ENCODE measurements at regions not wholly inside any gene's neighbourhood (a gene's known extent, or its start where the extent isn't known, plus 50 kb on each side); places are given as distances from the start of the nearest gene placed in this dataset.

GRCh38 chr6:117157448-117157847 is 107.9 kb upstream of the VGLL2 start:
- Histone ChIP-seq H3K79me2 (ENCODE audit: insufficient read depth, low read length) (no peaks in the 10 kb centered on the region), H3K4me3 (ENCODE audit: low read length, poor library complexity, severe bottlenecking) (no peak overlapping the region), H3K9ac (ENCODE audit: low read depth, low read length, poor library complexity, severe bottlenecking) (no peak overlapping the region), H3K4me1 (ENCODE audit: insufficient read depth, low read length, poor library complexity, severe bottlenecking) (no peaks in the 10 kb centered on the region), H3K27me3 (ENCODE audit: insufficient read depth, low read length, poor library complexity, severe bottlenecking) (no peaks in the 10 kb centered on the region), H2AFZ (ENCODE audit: low read length) (no peak overlapping the region), H3K9me2 (replicated peaks; ENCODE audit: low read depth, low read length) (no peaks in the 10 kb centered on the region), H3K4me2 (ENCODE audit: low read depth, low read length, poor library complexity, severe bottlenecking) (no peak overlapping the region), H4K20me1 (ENCODE audit: insufficient read depth, low read length, poor library complexity, severe bottlenecking) (no peaks in the 10 kb centered on the region), H3K36me3 (ENCODE audit: insufficient read depth, low read length) (no peaks in the 10 kb centered on the region), H3K9me3 (ENCODE audit: insufficient read depth, low read depth, low read length) (no peaks in the 10 kb centered on the region), H3F3A (ENCODE audit: low read depth) (no peaks in the 10 kb centered on the region)
- no peak for TF ChIP-seq EZH2phosphoT487 (IDR thresholded peaks at IDR 0.05; ENCODE audit: borderline replicate concordance)
- TF ChIP-seq, protein P1, sequence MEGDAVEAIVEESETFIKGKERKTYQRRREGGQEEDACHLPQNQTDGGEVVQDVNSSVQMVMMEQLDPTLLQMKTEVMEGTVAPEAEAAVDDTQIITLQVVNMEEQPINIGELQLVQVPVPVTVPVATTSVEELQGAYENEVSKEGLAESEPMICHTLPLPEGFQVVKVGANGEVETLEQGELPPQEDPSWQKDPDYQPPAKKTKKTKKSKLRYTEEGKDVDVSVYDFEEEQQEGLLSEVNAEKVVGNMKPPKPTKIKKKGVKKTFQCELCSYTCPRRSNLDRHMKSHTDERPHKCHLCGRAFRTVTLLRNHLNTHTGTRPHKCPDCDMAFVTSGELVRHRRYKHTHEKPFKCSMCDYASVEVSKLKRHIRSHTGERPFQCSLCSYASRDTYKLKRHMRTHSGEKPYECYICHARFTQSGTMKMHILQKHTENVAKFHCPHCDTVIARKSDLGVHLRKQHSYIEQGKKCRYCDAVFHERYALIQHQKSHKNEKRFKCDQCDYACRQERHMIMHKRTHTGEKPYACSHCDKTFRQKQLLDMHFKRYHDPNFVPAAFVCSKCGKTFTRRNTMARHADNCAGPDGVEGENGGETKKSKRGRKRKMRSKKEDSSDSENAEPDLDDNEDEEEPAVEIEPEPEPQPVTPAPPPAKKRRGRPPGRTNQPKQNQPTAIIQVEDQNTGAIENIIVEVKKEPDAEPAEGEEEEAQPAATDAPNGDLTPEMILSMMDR (conservative IDR thresholded peaks at IDR 0.05; ENCODE audit: low read length): no peak

GRCh38 chr6:117165911-117166499 is 99.4 kb upstream of the VGLL2 start:
- Histone ChIP-seq H3F3A (ENCODE audit: low read depth) (no peaks in the 10 kb centered on the region), H3K27me3 (ENCODE audit: insufficient read depth, low read length, poor library complexity, severe bottlenecking) (no peaks in the 10 kb centered on the region), H3K4me2 (ENCODE audit: low read depth, low read length, poor library complexity, severe bottlenecking) (no peak overlapping the region), H3K9me3 (ENCODE audit: insufficient read depth, low read depth, low read length) (no peaks in the 10 kb centered on the region), H3K4me1 (ENCODE audit: insufficient read depth, low read length, poor library complexity, severe bottlenecking) (no peaks in the 10 kb centered on the region), H3K79me2 (ENCODE audit: insufficient read depth, low read length) (no peaks in the 10 kb centered on the region), H4K20me1 (ENCODE audit: insufficient read depth, low read length, poor library complexity, severe bottlenecking) (no peaks in the 10 kb centered on the region), H2AFZ (ENCODE audit: low read length) (no peak overlapping the region), H3K9me2 (replicated peaks; ENCODE audit: low read depth, low read length) (no peaks in the 10 kb centered on the region), H3K9ac (ENCODE audit: low read depth, low read length, poor library complexity, severe bottlenecking) (no peak overlapping the region), H3K4me3 (ENCODE audit: low read length, poor library complexity, severe bottlenecking) (no peak overlapping the region), H3K36me3 (ENCODE audit: insufficient read depth, low read length) (no peaks in the 10 kb centered on the region)
- no peak for TF ChIP-seq EZH2phosphoT487 (IDR thresholded peaks at IDR 0.05; ENCODE audit: borderline replicate concordance)
- TF ChIP-seq, protein P1 (conservative IDR thresholded peaks at IDR 0.05; ENCODE audit: low read length): no peak

DNA sequence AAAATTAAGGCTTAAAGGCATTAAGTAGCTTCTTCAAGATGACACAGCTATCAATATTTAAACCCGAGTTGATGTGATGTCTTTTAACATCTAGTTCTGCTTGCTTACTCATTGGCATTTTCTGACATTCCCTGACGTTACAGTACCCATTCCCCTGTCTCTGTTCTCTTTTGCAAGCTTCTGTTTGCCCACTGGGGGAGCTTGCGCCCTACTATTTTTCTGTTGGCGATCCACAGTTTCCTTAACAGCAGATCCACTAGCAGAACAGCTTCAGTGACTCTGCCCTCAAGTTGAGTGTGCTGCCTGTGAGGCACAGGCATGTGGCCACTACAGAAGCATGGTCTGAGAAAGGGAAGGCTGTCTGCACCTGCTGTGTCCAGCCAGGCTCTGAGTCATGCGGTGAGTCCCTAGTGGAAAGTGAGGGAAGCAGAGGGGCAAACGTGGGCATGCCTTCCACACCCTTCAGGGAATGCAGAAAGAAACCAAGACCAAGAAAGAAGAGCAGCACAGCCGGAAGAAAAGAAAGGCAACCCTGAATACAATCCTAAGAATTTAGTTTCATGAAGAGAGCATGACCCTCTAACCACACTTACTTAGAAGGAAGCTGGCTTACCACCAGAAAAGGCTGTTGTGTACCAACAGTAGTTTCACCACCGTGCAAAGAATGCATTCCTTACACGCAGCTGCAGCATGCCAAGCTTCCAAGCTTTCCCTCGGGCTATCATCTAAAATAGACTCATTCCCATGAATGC is 97.7 kb upstream of the VGLL2 start:
- TF ChIP-seq, protein P1 (conservative IDR thresholded peaks at IDR 0.05; ENCODE audit: low read length): 0 out of 2 replicates have a peak, but pooled peaks have one; percentile 23
- TF ChIP-seq EZH2phosphoT487 (IDR thresholded peaks at IDR 0.05; ENCODE audit: borderline replicate concordance): no peak
- Histone ChIP-seq H2AFZ (ENCODE audit: low read length) (no peak overlapping the region), H3K9me3 (ENCODE audit: insufficient read depth, low read depth, low read length) (no peaks in the 10 kb centered on the region), H3F3A (ENCODE audit: low read depth) (no peaks in the 10 kb centered on the region), H3K79me2 (ENCODE audit: insufficient read depth, low read length) (no peaks in the 10 kb centered on the region), H3K4me3 (ENCODE audit: low read length, poor library complexity, severe bottlenecking) (no peak overlapping the region), H3K9me2 (replicated peaks; ENCODE audit: low read depth, low read length) (no peaks in the 10 kb centered on the region), H3K9ac (ENCODE audit: low read depth, low read length, poor library complexity, severe bottlenecking) (no peak overlapping the region), H3K36me3 (ENCODE audit: insufficient read depth, low read length) (no peaks in the 10 kb centered on the region), H4K20me1 (ENCODE audit: insufficient read depth, low read length, poor library complexity, severe bottlenecking) (no peaks in the 10 kb centered on the region), H3K4me2 (ENCODE audit: low read depth, low read length, poor library complexity, severe bottlenecking) (no peak overlapping the region), H3K27me3 (ENCODE audit: insufficient read depth, low read length, poor library complexity, severe bottlenecking) (no peaks in the 10 kb centered on the region), H3K4me1 (ENCODE audit: insufficient read depth, low read length, poor library complexity, severe bottlenecking) (no peaks in the 10 kb centered on the region)
